Ovary (tissue), 3 donors: ENCODE measurements at regions not wholly inside any gene's neighbourhood (a gene's known extent, or its start where the extent isn't known, plus 50 kb on each side); places are given as distances from the start of the nearest gene placed in this dataset.

Experiments used
- POLR2A ChIP-seq: fragments of 450-650 bp; IDR thresholded peaks from one replicate; pipeline ENCODE4 v1.6.1; 2017; ENCODE audit warnings: antibody characterized with exemption, mild to moderate bottlenecking, moderate library complexity
- TF ChIP-seq, protein P1 (sequence below), 3 donors: fragments of 450-650 bp in 2 of 3; fragments of 200-600 bp in 1 of 3; IDR thresholded peaks; one replicate each; pipeline versions ENCODE4 v1.5.1 to v1.8.0; 2016 to 2022; ENCODE audit warnings: antibody characterized with exemption in 3 of 3, mild to moderate bottlenecking in 1 of 3
- donor health status: DM: no; HTN: no; CAD: no.

GRCh38 chrX:5775846-5776430, 452.7 kb downstream of the NLGN4X start:
- TF ChIP-seq, protein P1, sequence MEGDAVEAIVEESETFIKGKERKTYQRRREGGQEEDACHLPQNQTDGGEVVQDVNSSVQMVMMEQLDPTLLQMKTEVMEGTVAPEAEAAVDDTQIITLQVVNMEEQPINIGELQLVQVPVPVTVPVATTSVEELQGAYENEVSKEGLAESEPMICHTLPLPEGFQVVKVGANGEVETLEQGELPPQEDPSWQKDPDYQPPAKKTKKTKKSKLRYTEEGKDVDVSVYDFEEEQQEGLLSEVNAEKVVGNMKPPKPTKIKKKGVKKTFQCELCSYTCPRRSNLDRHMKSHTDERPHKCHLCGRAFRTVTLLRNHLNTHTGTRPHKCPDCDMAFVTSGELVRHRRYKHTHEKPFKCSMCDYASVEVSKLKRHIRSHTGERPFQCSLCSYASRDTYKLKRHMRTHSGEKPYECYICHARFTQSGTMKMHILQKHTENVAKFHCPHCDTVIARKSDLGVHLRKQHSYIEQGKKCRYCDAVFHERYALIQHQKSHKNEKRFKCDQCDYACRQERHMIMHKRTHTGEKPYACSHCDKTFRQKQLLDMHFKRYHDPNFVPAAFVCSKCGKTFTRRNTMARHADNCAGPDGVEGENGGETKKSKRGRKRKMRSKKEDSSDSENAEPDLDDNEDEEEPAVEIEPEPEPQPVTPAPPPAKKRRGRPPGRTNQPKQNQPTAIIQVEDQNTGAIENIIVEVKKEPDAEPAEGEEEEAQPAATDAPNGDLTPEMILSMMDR (IDR thresholded peaks at IDR 0.05) = no peak
- no peak for TF ChIP-seq POLR2A
